Glutamatergic neuron (in vitro differentiated cells): ENCODE measurements at regions not wholly inside any gene's neighbourhood (a gene's known extent, or its start where the extent isn't known, plus 50 kb on each side); places are given as distances from the start of the nearest gene placed in this dataset.

Experiments used
- DNase-seq: peaks from one replicate; pipeline ENCODE4 v3.0.0; 2022
- H3K27ac Mint-ChIP-seq: one replicate; pipeline ENCODE4 v1.8.0; 2020; ENCODE audit warnings: mild to moderate bottlenecking, mixed read lengths, inconsistent platforms; ENCODE audit not compliant: unreplicated experiment
- H3K27me3 Mint-ChIP-seq: one replicate; pipeline ENCODE4 v1.8.0; 2020; ENCODE audit warnings: mild to moderate bottlenecking, moderate library complexity, mixed read lengths, inconsistent platforms; ENCODE audit not compliant: unreplicated experiment
- H3K36me3 Mint-ChIP-seq: one replicate; pipeline ENCODE4 v1.8.0; 2020; ENCODE audit warnings: mild to moderate bottlenecking, mixed read lengths, inconsistent platforms; ENCODE audit not compliant: unreplicated experiment
- H3K4me1 Mint-ChIP-seq: one replicate; pipeline ENCODE4 v1.8.0; 2020; ENCODE audit warnings: mild to moderate bottlenecking, low read depth, mixed read lengths, inconsistent platforms; ENCODE audit not compliant: unreplicated experiment
- H3K4me3 Mint-ChIP-seq: one replicate; pipeline ENCODE4 v1.8.0; 2020; ENCODE audit warnings: mild to moderate bottlenecking, mixed read lengths, inconsistent platforms; ENCODE audit not compliant: unreplicated experiment
- H3K9me3 Mint-ChIP-seq: one replicate; pipeline ENCODE4 v1.8.0; 2020; ENCODE audit warnings: mild to moderate bottlenecking, moderate library complexity, mixed read lengths, inconsistent platforms; ENCODE audit not compliant: unreplicated experiment
- TF ChIP-seq, protein P1 (sequence below): fragments of 200-600 bp; sonication (generic); IDR thresholded peaks from one replicate; pipeline ENCODE4 v1.5.0; 2021; ENCODE audit not compliant: partially characterized antibody, unreplicated experiment

GRCh38 chr16:9557713-9558112, 466.3 kb downstream of the HAPSTR1 start:
- peaks cover 2% of the 10 kb centered on the region for H3K27me3 Mint-ChIP-seq
- no peak overlapping the region for H3K4me3 Mint-ChIP-seq
- H3K36me3 Mint-ChIP-seq = no peaks in the 10 kb centered on the region
- H3K9me3 Mint-ChIP-seq = peaks cover 3% of the 10 kb centered on the region
- H3K4me1 Mint-ChIP-seq = no peaks in the 10 kb centered on the region
- TF ChIP-seq, protein P1, sequence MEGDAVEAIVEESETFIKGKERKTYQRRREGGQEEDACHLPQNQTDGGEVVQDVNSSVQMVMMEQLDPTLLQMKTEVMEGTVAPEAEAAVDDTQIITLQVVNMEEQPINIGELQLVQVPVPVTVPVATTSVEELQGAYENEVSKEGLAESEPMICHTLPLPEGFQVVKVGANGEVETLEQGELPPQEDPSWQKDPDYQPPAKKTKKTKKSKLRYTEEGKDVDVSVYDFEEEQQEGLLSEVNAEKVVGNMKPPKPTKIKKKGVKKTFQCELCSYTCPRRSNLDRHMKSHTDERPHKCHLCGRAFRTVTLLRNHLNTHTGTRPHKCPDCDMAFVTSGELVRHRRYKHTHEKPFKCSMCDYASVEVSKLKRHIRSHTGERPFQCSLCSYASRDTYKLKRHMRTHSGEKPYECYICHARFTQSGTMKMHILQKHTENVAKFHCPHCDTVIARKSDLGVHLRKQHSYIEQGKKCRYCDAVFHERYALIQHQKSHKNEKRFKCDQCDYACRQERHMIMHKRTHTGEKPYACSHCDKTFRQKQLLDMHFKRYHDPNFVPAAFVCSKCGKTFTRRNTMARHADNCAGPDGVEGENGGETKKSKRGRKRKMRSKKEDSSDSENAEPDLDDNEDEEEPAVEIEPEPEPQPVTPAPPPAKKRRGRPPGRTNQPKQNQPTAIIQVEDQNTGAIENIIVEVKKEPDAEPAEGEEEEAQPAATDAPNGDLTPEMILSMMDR = no peak
- DNase-seq = no peak
- H3K27ac Mint-ChIP-seq = no peak overlapping the region

DNA sequence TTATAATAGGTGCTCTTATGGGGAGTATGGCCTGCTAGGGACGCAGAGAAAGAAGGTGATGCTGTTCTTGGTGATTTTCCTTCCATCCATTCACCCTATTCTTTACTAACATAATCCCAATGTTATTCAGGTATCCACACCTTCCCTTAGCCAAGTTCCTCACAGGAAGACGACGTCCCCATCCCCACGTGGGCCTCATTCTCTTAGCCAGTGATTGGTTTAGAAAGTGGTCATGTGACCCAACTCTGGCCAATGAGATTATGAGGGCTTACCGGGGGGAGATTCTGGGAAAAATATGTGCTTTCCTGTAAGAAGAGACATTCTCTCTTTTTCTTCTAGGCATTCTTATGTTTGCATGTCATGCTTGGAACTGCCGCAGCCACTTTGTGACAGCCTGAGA, 474.7 kb downstream of the HAPSTR1 start:
- Mint-ChIP-seq H3K36me3 (no peaks in the 10 kb centered on the region), H3K9me3 (peaks cover 1% of the 10 kb centered on the region), H3K27ac (no peak overlapping the region), H3K27me3 (peaks cover 2% of the 10 kb centered on the region), H3K4me3 (no peak overlapping the region), H3K4me1 (no peaks in the 10 kb centered on the region)
- TF ChIP-seq, protein P1 = no peak
- DNase-seq = no peak

DNA sequence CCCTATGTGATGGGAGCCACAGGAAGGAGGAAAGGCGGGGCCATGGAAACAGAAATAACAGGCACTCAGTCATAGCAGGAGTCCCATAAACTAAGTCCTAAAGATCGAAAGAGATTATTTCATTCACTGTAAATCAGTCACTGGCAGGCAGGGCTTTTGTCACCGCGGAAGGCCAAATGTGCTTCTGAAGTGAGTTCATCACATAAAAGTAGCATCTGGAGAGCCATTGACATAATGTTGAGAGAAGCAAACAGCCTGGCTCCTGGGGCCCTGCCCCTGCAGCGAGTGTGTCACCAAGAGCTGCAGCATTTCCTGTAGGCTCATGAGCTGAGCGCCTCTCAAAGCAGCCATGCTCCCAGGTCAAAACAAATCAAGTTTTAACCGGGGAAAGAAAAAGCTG, 476.2 kb downstream of the HAPSTR1 start:
- H3K4me3 Mint-ChIP-seq = no peak overlapping the region
- TF ChIP-seq, protein P1 = no peak
- no peak for DNase-seq
- H3K9me3 Mint-ChIP-seq = peaks cover 1% of the 10 kb centered on the region
- H3K27me3 Mint-ChIP-seq = peaks cover 2% of the 10 kb centered on the region
- no peaks in the 10 kb centered on the region for H3K36me3 Mint-ChIP-seq
- no peaks in the 10 kb centered on the region for H3K4me1 Mint-ChIP-seq
- H3K27ac Mint-ChIP-seq = no peak overlapping the region

DNA sequence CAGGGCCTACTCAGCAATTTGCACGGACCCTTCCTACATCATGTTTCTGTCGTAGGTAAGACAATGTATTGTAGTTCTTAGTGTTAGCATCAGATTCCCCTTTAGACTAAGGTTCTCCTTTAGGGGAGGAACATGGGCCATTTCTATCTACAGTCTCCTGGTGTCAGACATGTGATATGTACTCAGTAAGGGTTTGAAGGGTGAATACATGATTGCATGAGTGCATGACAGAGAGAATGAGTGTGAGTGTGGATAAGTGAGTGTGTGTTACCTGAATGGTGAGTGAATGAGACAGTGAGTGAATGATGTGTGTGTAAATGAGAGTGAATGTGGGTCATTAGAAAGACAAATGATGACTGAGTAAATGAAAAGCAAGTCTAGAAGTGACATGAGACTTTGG, 476.8 kb downstream of the HAPSTR1 start:
- Mint-ChIP-seq H3K36me3 (no peaks in the 10 kb centered on the region), H3K4me3 (no peak overlapping the region), H3K9me3 (peaks cover 1% of the 10 kb centered on the region), H3K4me1 (no peaks in the 10 kb centered on the region), H3K27ac (no peak overlapping the region), H3K27me3 (peaks cover 2% of the 10 kb centered on the region)
- DNase-seq = no peak
- TF ChIP-seq, protein P1 = no peak

- no peaks in the 10 kb centered on the region for H3K36me3 Mint-ChIP-seq
- no peak overlapping the region for H3K27ac Mint-ChIP-seq
- TF ChIP-seq, protein P1 = no peak
- DNase-seq = no peak
- H3K4me1 Mint-ChIP-seq = no peaks in the 10 kb centered on the region
- peaks cover 2% of the 10 kb centered on the region for H3K27me3 Mint-ChIP-seq
- no peak overlapping the region for H3K4me3 Mint-ChIP-seq
- H3K9me3 Mint-ChIP-seq = peaks cover 3% of the 10 kb centered on the region
Measured at GRCh38 chr16:9570521-9570920, 479.1 kb downstream of the HAPSTR1 start.
